ENCODE measurements at regions not wholly inside any gene's neighbourhood (a gene's known extent, or its start where the extent isn't known, plus 50 kb on each side); places are given as distances from the start of the nearest gene placed in this dataset.
"Not testable (repeated sequence)": the region's sequence is repeated elsewhere in the genome, so short reads cannot be mapped to it uniquely, and the experiment has no call there.

GRCh38 chr2:192407692-192408091, 213.0 kb upstream of the TMEFF2 start:
- DNase-seq: no peak
- TF ChIP-seq, protein P1, sequence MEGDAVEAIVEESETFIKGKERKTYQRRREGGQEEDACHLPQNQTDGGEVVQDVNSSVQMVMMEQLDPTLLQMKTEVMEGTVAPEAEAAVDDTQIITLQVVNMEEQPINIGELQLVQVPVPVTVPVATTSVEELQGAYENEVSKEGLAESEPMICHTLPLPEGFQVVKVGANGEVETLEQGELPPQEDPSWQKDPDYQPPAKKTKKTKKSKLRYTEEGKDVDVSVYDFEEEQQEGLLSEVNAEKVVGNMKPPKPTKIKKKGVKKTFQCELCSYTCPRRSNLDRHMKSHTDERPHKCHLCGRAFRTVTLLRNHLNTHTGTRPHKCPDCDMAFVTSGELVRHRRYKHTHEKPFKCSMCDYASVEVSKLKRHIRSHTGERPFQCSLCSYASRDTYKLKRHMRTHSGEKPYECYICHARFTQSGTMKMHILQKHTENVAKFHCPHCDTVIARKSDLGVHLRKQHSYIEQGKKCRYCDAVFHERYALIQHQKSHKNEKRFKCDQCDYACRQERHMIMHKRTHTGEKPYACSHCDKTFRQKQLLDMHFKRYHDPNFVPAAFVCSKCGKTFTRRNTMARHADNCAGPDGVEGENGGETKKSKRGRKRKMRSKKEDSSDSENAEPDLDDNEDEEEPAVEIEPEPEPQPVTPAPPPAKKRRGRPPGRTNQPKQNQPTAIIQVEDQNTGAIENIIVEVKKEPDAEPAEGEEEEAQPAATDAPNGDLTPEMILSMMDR (IDR thresholded peaks at IDR 0.05): no peak
- H3K4me1 ChIP-seq: no peaks in the 10 kb centered on the region
- no peaks in the 10 kb centered on the region for H3K27me3 ChIP-seq
- intact Hi-C loops (cut with DNase I; ENCODE audit: low total_unique reads): no loop called here
- no peak overlapping the region for H3K4me3 ChIP-seq
- H3K9me3 ChIP-seq: no peaks in the 10 kb centered on the region
- H3K27ac ChIP-seq: no peak overlapping the region
- no peaks in the 10 kb centered on the region for H3K36me3 ChIP-seq

DNA sequence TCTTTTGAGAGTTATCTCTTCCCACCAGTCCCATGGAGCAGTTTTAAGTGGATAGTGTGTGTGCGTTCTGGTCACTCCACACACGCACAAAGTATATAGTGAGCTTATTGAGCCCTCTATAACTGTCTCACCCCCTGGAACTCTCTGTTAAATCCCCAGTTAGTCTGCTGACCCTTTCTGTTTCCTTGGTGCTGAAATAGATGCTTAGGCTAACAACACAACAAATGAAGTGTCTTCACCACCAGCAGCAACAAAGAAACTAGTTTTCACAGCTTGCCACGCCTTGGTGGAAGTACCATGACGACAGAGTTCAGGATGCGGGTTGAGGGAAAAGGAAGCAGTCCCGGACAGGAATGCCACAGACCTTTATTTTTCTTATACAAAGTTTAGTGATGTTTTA, 203.5 kb upstream of the TMEFF2 start:
- Histone ChIP-seq H3K27me3 (no peaks in the 10 kb centered on the region), H3K4me1 (no peaks in the 10 kb centered on the region), H3K36me3 (no peaks in the 10 kb centered on the region), H3K4me3 (no peak overlapping the region), H3K9me3 (no peaks in the 10 kb centered on the region), H3K27ac (no peak overlapping the region)
- DNase-seq: no peak
- TF ChIP-seq, protein P1 (IDR thresholded peaks at IDR 0.05): no peak
- intact Hi-C loops (cut with DNase I; ENCODE audit: low total_unique reads): no loop called here

GRCh38 chr2:192394605-192395004, 199.9 kb upstream of the TMEFF2 start:
- Histone ChIP-seq H3K4me1 (no peaks in the 10 kb centered on the region), H3K27me3 (no peaks in the 10 kb centered on the region), H3K9me3 (no peaks in the 10 kb centered on the region), H3K36me3 (no peaks in the 10 kb centered on the region), H3K4me3 (no peak overlapping the region), H3K27ac (no peak overlapping the region)
- intact Hi-C loops (cut with DNase I; ENCODE audit: low total_unique reads): no loop called here
- TF ChIP-seq, protein P1 (IDR thresholded peaks at IDR 0.05): no peak
- DNase-seq: no peak

DNA sequence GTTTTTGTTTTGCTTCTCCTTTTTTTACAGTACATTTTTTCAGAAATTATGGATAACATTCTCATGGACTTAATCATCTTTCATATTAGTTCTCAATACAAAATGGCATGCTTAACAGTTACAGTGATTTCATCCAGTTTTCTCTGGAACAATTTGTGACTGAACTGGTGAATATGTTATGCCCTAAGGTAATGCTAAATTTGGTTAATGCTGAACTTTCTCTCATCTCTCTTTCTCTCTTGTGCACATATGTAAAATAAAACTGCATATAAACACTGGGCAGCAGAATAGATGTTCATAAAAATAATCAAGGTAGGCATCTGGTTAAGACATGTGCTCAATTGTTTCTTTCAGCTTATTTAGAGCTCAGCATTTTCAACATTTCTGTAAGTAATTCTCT, 196.3 kb upstream of the TMEFF2 start:
- Histone ChIP-seq H3K36me3 (no peaks in the 10 kb centered on the region), H3K4me1 (no peaks in the 10 kb centered on the region), H3K27ac (no peak overlapping the region), H3K9me3 (no peaks in the 10 kb centered on the region), H3K27me3 (no peaks in the 10 kb centered on the region), H3K4me3 (no peak overlapping the region)
- intact Hi-C loops (cut with DNase I; ENCODE audit: low total_unique reads): no loop called here
- DNase-seq: no peak
- TF ChIP-seq, protein P1 (IDR thresholded peaks at IDR 0.05): no peak

GRCh38 chr2:192390401-192390800, 195.7 kb upstream of the TMEFF2 start:
- H3K27ac ChIP-seq: no peak overlapping the region
- H3K27me3 ChIP-seq: no peaks in the 10 kb centered on the region
- H3K4me1 ChIP-seq: no peaks in the 10 kb centered on the region
- TF ChIP-seq, protein P1 (IDR thresholded peaks at IDR 0.05): no peak
- H3K36me3 ChIP-seq: no peaks in the 10 kb centered on the region
- intact Hi-C loops (cut with DNase I; ENCODE audit: low total_unique reads): no loop called here
- no peak overlapping the region for H3K4me3 ChIP-seq
- no peaks in the 10 kb centered on the region for H3K9me3 ChIP-seq
- no peak for DNase-seq

GRCh38 chr2:192384191-192384590, 189.5 kb upstream of the TMEFF2 start:
- intact Hi-C loops (cut with DNase I; ENCODE audit: low total_unique reads): not testable (repeated sequence)

More at GRCh38 chr2:192384191-192384590, 189.5 kb upstream of the TMEFF2 start:
- not testable (repeated sequence) for H3K4me3 ChIP-seq, H3K27me3 ChIP-seq, H3K4me1 ChIP-seq, H3K36me3 ChIP-seq, DNase-seq, H3K27ac ChIP-seq, H3K9me3 ChIP-seq

All from tibial artery (tissue), 4 donors.